OCI-LY3 (cell line): ENCODE measurements at regions not wholly inside any gene's neighbourhood (a gene's known extent, or its start where the extent isn't known, plus 50 kb on each side); places are given as distances from the start of the nearest gene placed in this dataset.

ENCODE experiments used
- H2AFZ ChIP-seq: fragments of 200-600, 300-600 bp; shearing (Covaris generic); 2 replicates; pipeline ENCODE4 v1.6.0; 2014; ENCODE audit warnings: antibody characterized with exemption, low read depth, low read length
- H3K27ac ChIP-seq: fragments of 200-600, 300-600 bp; sonication (generic); 2 replicates; pipeline ENCODE4 v1.5.1; 2014; ENCODE audit warnings: mild to moderate bottlenecking, low read length, moderate library complexity, mixed read lengths
- H3K27me3 ChIP-seq: fragments of 200-600, 300-600 bp; sonication (generic); 2 replicates; pipeline ENCODE4 v1.6.1; 2014; ENCODE audit warnings: low read depth, low read length, mixed read lengths
- H3K36me3 ChIP-seq: fragments of 200-600, 300-600 bp; sonication (generic); replicated peaks from 2 replicates; pipeline ENCODE3; 2014; ENCODE audit warnings: low read depth, low read length, mixed read lengths
- H3K4me1 ChIP-seq: fragments of 300-600, 200-600 bp; sonication (generic); 2 replicates; pipeline ENCODE4 v1.6.1; 2014; ENCODE audit warnings: low read length, mixed read lengths
- H3K4me2 ChIP-seq: fragments of 200-600, 300-600 bp; sonication (generic); 2 replicates; pipeline ENCODE4 v1.6.1; 2014; ENCODE audit warnings: low read length, mixed read lengths
- H3K4me3 ChIP-seq: fragments of 300-600, 200-600 bp; sonication (generic); 2 replicates; pipeline ENCODE4 v1.5.1; 2014; ENCODE audit warnings: antibody characterized with exemption, mild to moderate bottlenecking, low read length, moderate library complexity
- H3K79me2 ChIP-seq: fragments of 300-600, 200-600 bp; shearing (Covaris generic); 2 replicates; pipeline ENCODE4 v1.6.1; 2014; ENCODE audit warnings: mild to moderate bottlenecking, low read length, mixed read lengths
- H3K9ac ChIP-seq: fragments of 300-600, 200-600 bp; shearing (Covaris generic); 2 replicates; pipeline ENCODE4 v1.6.0; 2014; ENCODE audit warnings: mild to moderate bottlenecking, low read length, moderate library complexity
- H3K9me3 ChIP-seq: fragments of 200-600, 300-600 bp; shearing (Covaris generic); 2 replicates; pipeline ENCODE4 v1.6.1; 2014; ENCODE audit warnings: low read length, mixed read lengths; ENCODE audit not compliant: insufficient read depth
- H4K20me1 ChIP-seq: fragments of 200-600, 300-600 bp; sonication (generic); 2 replicates; pipeline ENCODE4 v1.6.1; 2016; ENCODE audit warnings: low read length, mixed read lengths; ENCODE audit not compliant: insufficient read depth
- EZH2phosphoT487 ChIP-seq: fragments of 200-600 bp; shearing (Covaris generic); IDR thresholded peaks from 2 replicates; pipeline ENCODE4 v1.6.1; 2018; ENCODE audit warnings: antibody characterized with exemption, mixed run types, low read depth
- TF ChIP-seq, protein P1 (sequence below): fragments of 200-600, 300-600 bp; sonication (generic); IDR thresholded peaks from 2 replicates; pipeline ENCODE4 v1.5.1; 2014; ENCODE audit warnings: antibody characterized with exemption, low read length, low read depth

DNA sequence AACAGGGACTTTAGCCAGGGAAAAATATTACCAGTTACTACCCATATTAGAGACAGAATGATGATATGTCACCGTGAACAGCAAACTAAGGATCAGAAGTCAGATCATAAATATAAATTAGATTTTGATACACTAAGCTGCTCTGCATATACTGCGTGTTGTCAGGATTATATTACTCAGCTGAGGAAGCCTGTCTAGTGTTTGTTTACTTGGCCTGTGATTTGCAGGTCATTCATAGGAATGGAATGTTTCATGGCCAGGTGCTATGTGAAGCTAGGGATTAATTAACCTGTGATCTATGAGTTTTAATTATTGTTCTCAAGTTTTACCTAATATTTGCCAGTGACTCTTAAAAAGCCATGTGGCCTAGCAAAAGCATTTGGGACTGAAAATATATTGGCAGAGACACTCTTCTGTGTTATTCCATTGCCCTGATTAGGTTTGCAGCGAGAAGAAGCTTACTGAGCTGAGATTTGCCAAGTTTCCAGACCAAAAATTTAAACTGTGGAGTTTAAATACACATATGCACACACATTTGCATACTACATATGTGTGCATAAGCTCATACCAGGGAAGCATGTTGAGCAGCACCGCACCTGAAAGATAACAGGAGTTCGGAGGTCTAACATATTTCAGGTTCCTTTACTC is 496.3 kb upstream of the GRIA1 start:
- TF ChIP-seq, protein P1, sequence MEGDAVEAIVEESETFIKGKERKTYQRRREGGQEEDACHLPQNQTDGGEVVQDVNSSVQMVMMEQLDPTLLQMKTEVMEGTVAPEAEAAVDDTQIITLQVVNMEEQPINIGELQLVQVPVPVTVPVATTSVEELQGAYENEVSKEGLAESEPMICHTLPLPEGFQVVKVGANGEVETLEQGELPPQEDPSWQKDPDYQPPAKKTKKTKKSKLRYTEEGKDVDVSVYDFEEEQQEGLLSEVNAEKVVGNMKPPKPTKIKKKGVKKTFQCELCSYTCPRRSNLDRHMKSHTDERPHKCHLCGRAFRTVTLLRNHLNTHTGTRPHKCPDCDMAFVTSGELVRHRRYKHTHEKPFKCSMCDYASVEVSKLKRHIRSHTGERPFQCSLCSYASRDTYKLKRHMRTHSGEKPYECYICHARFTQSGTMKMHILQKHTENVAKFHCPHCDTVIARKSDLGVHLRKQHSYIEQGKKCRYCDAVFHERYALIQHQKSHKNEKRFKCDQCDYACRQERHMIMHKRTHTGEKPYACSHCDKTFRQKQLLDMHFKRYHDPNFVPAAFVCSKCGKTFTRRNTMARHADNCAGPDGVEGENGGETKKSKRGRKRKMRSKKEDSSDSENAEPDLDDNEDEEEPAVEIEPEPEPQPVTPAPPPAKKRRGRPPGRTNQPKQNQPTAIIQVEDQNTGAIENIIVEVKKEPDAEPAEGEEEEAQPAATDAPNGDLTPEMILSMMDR = no peak
- TF ChIP-seq EZH2phosphoT487 = no peak
- H3K4me1 ChIP-seq = no peaks in the 10 kb centered on the region
- no peaks in the 10 kb centered on the region for H3K36me3 ChIP-seq
- H3K79me2 ChIP-seq = no peaks in the 10 kb centered on the region
- H4K20me1 ChIP-seq = no peaks in the 10 kb centered on the region
- no peaks in the 10 kb centered on the region for H3K9me3 ChIP-seq
- no peak overlapping the region for H3K27ac ChIP-seq
- H3K9ac ChIP-seq = no peak overlapping the region
- no peak overlapping the region for H3K4me3 ChIP-seq
- H3K4me2 ChIP-seq = no peak overlapping the region
- H2AFZ ChIP-seq = no peak overlapping the region
- H3K27me3 ChIP-seq = no peaks in the 10 kb centered on the region

DNA sequence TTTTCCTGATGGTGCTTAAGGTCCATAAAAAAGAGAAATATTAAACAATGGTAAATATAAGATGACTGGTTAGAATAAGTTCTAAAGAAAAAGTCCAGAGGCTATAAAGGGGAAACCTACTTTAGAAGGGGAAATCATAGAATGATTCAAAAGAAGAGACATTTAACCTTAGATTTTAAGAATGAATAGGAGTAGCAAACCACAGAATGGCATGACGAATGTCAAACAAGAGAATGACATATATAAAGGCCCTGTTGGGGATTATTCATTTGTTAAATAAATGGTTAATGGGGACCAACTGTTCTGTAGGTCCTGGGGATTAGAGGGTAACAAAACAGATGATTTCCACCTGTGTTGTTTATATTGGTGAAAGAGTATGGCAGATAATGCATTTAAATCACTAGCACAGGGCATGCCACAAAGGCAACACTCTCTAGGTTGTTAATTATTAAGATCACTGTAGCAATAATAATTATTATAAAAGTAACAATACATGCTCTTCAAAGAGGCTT is 495.2 kb upstream of the GRIA1 start:
- Histone ChIP-seq H3K4me1 (no peaks in the 10 kb centered on the region), H3K9me3 (no peaks in the 10 kb centered on the region), H4K20me1 (no peaks in the 10 kb centered on the region), H3K79me2 (no peaks in the 10 kb centered on the region), H3K27me3 (no peaks in the 10 kb centered on the region), H3K27ac (no peak overlapping the region), H3K36me3 (no peaks in the 10 kb centered on the region), H3K4me2 (no peak overlapping the region), H3K9ac (no peak overlapping the region), H2AFZ (no peak overlapping the region), H3K4me3 (no peak overlapping the region)
- TF ChIP-seq EZH2phosphoT487 = no peak
- TF ChIP-seq, protein P1 = no peak

DNA sequence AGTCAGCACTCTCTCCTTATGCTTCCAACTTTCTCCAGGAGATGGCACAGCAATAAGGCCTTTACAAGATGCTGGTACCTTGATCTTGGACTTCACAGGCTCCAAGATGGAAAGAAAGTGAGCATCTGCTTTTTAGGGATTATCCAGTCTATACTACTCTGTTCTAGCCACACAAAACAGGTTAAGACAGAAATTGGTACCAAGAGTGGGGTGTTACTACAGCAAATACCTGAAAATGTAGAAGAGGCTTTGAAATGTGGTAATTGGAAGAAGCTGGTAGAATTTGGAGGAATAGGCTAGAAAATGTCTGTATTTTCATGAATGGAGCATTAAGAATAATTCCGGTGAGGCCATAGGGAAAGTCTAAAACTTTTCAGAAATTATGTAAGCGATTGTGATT is 484.8 kb upstream of the GRIA1 start:
- no peak overlapping the region for H3K4me3 ChIP-seq
- TF ChIP-seq, protein P1 = no peak
- TF ChIP-seq EZH2phosphoT487 = no peak
- H3K9ac ChIP-seq = no peak overlapping the region
- H3K4me2 ChIP-seq = no peak overlapping the region
- H4K20me1 ChIP-seq = no peaks in the 10 kb centered on the region
- H2AFZ ChIP-seq = no peak overlapping the region
- no peaks in the 10 kb centered on the region for H3K36me3 ChIP-seq
- no peaks in the 10 kb centered on the region for H3K9me3 ChIP-seq
- H3K4me1 ChIP-seq = no peaks in the 10 kb centered on the region
- no peaks in the 10 kb centered on the region for H3K27me3 ChIP-seq
- no peaks in the 10 kb centered on the region for H3K79me2 ChIP-seq
- no peak overlapping the region for H3K27ac ChIP-seq

DNA sequence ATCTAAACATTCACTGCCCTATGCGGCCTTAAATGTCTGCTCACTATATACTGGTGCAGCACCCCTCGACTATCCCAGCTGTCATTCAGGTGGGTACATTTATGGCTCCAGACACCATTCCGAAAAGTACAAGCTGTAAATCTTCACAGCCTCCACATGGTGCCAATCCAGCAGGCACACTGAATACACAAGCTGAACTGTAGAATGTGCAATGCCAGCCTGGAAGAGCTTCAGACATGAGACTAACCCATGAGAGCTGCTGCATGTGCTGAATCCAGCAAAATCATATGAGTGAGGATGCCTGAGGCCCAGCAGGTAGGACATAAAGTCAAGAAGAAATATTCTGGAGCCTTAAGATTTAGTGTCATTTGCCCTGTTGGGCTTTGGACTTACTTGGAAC is 483.8 kb upstream of the GRIA1 start:
- H2AFZ ChIP-seq = no peak overlapping the region
- TF ChIP-seq EZH2phosphoT487 = no peak
- TF ChIP-seq, protein P1 = no peak
- no peaks in the 10 kb centered on the region for H3K79me2 ChIP-seq
- no peak overlapping the region for H3K9ac ChIP-seq
- no peaks in the 10 kb centered on the region for H3K9me3 ChIP-seq
- H3K4me1 ChIP-seq = no peaks in the 10 kb centered on the region
- no peaks in the 10 kb centered on the region for H4K20me1 ChIP-seq
- H3K36me3 ChIP-seq = no peaks in the 10 kb centered on the region
- H3K27me3 ChIP-seq = no peaks in the 10 kb centered on the region
- no peak overlapping the region for H3K4me3 ChIP-seq
- H3K27ac ChIP-seq = no peak overlapping the region
- H3K4me2 ChIP-seq = no peak overlapping the region
